ENCODE measurements at regions not wholly inside any gene's neighbourhood (a gene's known extent, or its start where the extent isn't known, plus 50 kb on each side); places are given as distances from the start of the nearest gene placed in this dataset.

- H3K9me2 ChIP-seq (ENCODE audit: insufficient read depth, low read length), result no peaks in the 10 kb centered on the region
- TF ChIP-seq CTCF (conservative IDR thresholded peaks at IDR 0.05; ENCODE audit: low read length), result no peak
- TF ChIP-seq EZH2phosphoT487 (IDR thresholded peaks at IDR 0.05; ENCODE audit: borderline replicate concordance, low read depth, low read length), result no peak
- POLR2A ChIA-PET, result no interaction called here
- peak overlapping the region; percentile 20 for H3K4me2 ChIP-seq (ENCODE audit: low read length)
- no peaks in the 10 kb centered on the region for H3K79me2 ChIP-seq (ENCODE audit: insufficient read depth, low read depth, low read length)
- CTCF ChIA-PET (ENCODE audit: unreplicated experiment), result no interaction called here
- BruUV-seq (replicated peaks), result no TSS peak
- H3K4me1 ChIP-seq (ENCODE audit: insufficient read depth, low read length, poor library complexity, severe bottlenecking), result peaks cover 13% of the 10 kb centered on the region
- peaks cover 7% of the 10 kb centered on the region; the same call in 1 of the 2 replicates for H3K9me3 ChIP-seq (ENCODE audit: low read length)
- no peaks in the 10 kb centered on the region for H4K20me1 ChIP-seq (ENCODE audit: insufficient read depth, low read length)
- peak; percentile 17 for DNase-seq (ENCODE audit: low spot score)
- no peak overlapping the region for H3K4me3 ChIP-seq (ENCODE audit: low read depth, low read length, poor library complexity, severe bottlenecking)
- intact Hi-C loops (cut with micrococcal nuclease; ENCODE audit: unreplicated experiment), result no loop called here
- H3K36me3 ChIP-seq (ENCODE audit: insufficient read depth, low read length), result no peaks in the 10 kb centered on the region
- H2AFZ ChIP-seq (ENCODE audit: low read length), result peak overlapping the region; percentile 40
- H3K27ac ChIP-seq (ENCODE audit: low read depth, low read length, poor library complexity, severe bottlenecking), result no peak overlapping the region
Observed at GRCh38 chr13:30148171-30148754, 159.1 kb downstream of the KATNAL1 start.

DNA sequence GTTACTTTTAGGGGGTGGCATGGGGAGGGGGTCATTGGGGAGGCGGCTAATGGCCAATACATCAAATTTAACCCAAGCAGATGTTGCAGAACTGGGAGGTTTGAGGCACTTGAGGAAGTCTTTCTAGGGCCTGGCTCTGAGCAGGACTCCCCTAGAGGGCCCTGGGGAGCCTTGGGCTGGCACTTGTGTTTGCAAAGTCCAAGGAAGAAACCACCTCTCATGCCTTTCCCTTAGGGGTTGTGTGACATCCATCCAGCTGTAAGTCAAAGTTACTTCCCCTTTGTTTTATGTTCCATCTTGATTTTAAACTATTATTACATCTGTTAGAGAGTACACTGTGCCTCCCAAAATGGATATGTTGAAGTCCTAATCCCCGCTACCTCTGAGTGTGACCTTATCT, 159.9 kb downstream of the KATNAL1 start:
- peaks cover 13% of the 10 kb centered on the region for H3K4me1 ChIP-seq (ENCODE audit: insufficient read depth, low read length, poor library complexity, severe bottlenecking)
- ChIA-PET POLR2A (interaction anchor here (1.2 to 1.6 kb wide), 2 partner anchors 15 to 17 kb away, joined by 3 to 4 read pairs; no protein-coding TSS in a partner anchor), CTCF (ENCODE audit: unreplicated experiment) (interaction anchor here (0.5 to 1.2 kb wide), 3 partner anchors 15 to 227 kb away, joined by 3 to 5 read pairs (median 3); no protein-coding TSS in a partner anchor)
- H3K4me3 ChIP-seq (ENCODE audit: low read depth, low read length, poor library complexity, severe bottlenecking), result no peak overlapping the region
- peaks cover 7% of the 10 kb centered on the region; the same call in 1 of the 2 replicates for H3K9me3 ChIP-seq (ENCODE audit: low read length)
- H2AFZ ChIP-seq (ENCODE audit: low read length), result peak overlapping the region; percentile 40
- peak overlapping the region; percentile 20; the same call in 1 of the 2 replicates for H3K4me2 ChIP-seq (ENCODE audit: low read length)
- H4K20me1 ChIP-seq (ENCODE audit: insufficient read depth, low read length), result no peaks in the 10 kb centered on the region
- TF ChIP-seq CTCF (conservative IDR thresholded peaks at IDR 0.05; ENCODE audit: low read length) (peak; percentile 27), EZH2phosphoT487 (IDR thresholded peaks at IDR 0.05; ENCODE audit: borderline replicate concordance, low read depth, low read length) (no peak)
- H3K9me2 ChIP-seq (ENCODE audit: insufficient read depth, low read length), result no peaks in the 10 kb centered on the region
- peak; percentile 47 for DNase-seq (ENCODE audit: low spot score)
- H3K27ac ChIP-seq (ENCODE audit: low read depth, low read length, poor library complexity, severe bottlenecking), result no peak overlapping the region
- BruUV-seq (replicated peaks), result no TSS peak
- intact Hi-C loops (cut with micrococcal nuclease; ENCODE audit: unreplicated experiment), result no loop called here
- H3K36me3 ChIP-seq (ENCODE audit: insufficient read depth, low read length), result no peaks in the 10 kb centered on the region
- H3K79me2 ChIP-seq (ENCODE audit: insufficient read depth, low read depth, low read length), result no peaks in the 10 kb centered on the region

DNA sequence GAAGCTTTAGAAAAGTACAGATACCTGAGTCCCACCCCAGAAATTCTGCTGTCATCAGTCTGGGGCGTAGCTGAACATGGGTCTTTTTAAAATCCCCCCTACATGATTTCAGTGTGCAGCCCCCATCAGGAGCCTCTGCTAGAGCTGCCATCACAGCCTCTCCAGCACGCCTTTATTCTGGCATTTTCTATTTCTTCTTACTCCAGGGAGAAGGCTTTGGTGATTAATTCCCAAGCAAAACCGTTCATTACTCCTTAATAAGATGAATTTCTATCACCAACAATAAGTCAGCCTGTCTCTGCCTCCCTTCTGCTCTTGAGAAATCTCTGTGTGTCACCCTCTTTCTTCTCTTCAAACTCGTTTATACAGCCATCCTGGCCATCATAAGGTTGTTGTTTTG, 160.3 kb downstream of the KATNAL1 start:
- Histone ChIP-seq H3K9me3 (ENCODE audit: low read length) (peaks cover 7% of the 10 kb centered on the region; the same call in 1 of the 2 replicates), H3K27ac (ENCODE audit: low read depth, low read length, poor library complexity, severe bottlenecking) (no peak overlapping the region), H3K79me2 (ENCODE audit: insufficient read depth, low read depth, low read length) (no peaks in the 10 kb centered on the region), H3K9me2 (ENCODE audit: insufficient read depth, low read length) (no peaks in the 10 kb centered on the region), H2AFZ (ENCODE audit: low read length) (no peak overlapping the region), H3K36me3 (ENCODE audit: insufficient read depth, low read length) (no peaks in the 10 kb centered on the region), H3K4me1 (ENCODE audit: insufficient read depth, low read length, poor library complexity, severe bottlenecking) (peaks cover 13% of the 10 kb centered on the region), H3K4me2 (ENCODE audit: low read length) (no peak overlapping the region), H3K4me3 (ENCODE audit: low read depth, low read length, poor library complexity, severe bottlenecking) (no peak overlapping the region), H4K20me1 (ENCODE audit: insufficient read depth, low read length) (no peaks in the 10 kb centered on the region)
- BruUV-seq (replicated peaks), result no TSS peak
- ChIA-PET CTCF (ENCODE audit: unreplicated experiment) (interaction anchor here (0.5 to 1.2 kb wide), 3 partner anchors 15 to 227 kb away, joined by 3 to 5 read pairs (median 3); no protein-coding TSS in a partner anchor), POLR2A (interaction anchor here (0.6 to 1.6 kb wide), 3 partner anchors 15 to 18 kb away, joined by 3 to 4 read pairs (median 3); no protein-coding TSS in a partner anchor)
- intact Hi-C loops (cut with micrococcal nuclease; ENCODE audit: unreplicated experiment), result no loop called here
- TF ChIP-seq EZH2phosphoT487 (IDR thresholded peaks at IDR 0.05; ENCODE audit: borderline replicate concordance, low read depth, low read length) (no peak), CTCF (conservative IDR thresholded peaks at IDR 0.05; ENCODE audit: low read length) (no peak)
- no peak for DNase-seq (ENCODE audit: low spot score)

Measured in OCI-LY7 (cell line).